PC-9 (cell line): ENCODE measurements at regions not wholly inside any gene's neighbourhood (a gene's known extent, or its start where the extent isn't known, plus 50 kb on each side); places are given as distances from the start of the nearest gene placed in this dataset.

Experiments used
- BruUV-seq: library from RNA; stranded (reverse); fragments of 400-500 nt; replicated peaks from 2 replicates; lab custom pipeline; 2021; lab: Mats Ljungman, UMichigan
- CTCF ChIA-PET: fragments of 300-600 bp; sonication (Branson Sonifier 250); formaldehyde crosslinking; loops from one replicate; lab custom pipeline; 2022; ENCODE audit warnings: antibody characterized with exemption; lab: Charles Lee
- POLR2A ChIA-PET: fragments of 300-600 bp; sonication (Branson Sonifier 250); formaldehyde crosslinking; loops from one replicate; lab custom pipeline; 2022; ENCODE audit warnings: antibody characterized with exemption; ENCODE audit not compliant: unreplicated experiment; lab: Charles Lee
- DNase-seq, 2 experiments: peaks; one replicate each; pipeline versions ENCODE4 v3.0.0 to v3.0.0-alpha.2; 2015 to 2022; ENCODE audit warnings: mixed read lengths in 1 of 2
- H2AFZ ChIP-seq: fragments of 200-600 bp; sonication (generic); 2 replicates; pipeline ENCODE4 v1.8.1; 2017; ENCODE audit warnings: antibody characterized with exemption
- H3F3A ChIP-seq: fragments of 200-600 bp; sonication (generic); 2 replicates; pipeline ENCODE4 v1.8.1; 2017; ENCODE audit warnings: antibody characterized with exemption, mild to moderate bottlenecking, low read depth; ENCODE audit not compliant: insufficient read depth
- H3K27ac ChIP-seq: fragments of 200-600 bp; sonication (generic); 2 replicates; pipeline ENCODE4 v1.6.1; 2016; ENCODE audit warnings: mixed run types
- H3K27me3 ChIP-seq: fragments of 200-600 bp; sonication (generic); 2 replicates; pipeline ENCODE4 v1.6.1; 2016; ENCODE audit warnings: low read depth, mixed run types; ENCODE audit not compliant: insufficient read depth
- H3K36me3 ChIP-seq: fragments of 200-600 bp; sonication (generic); 2 replicates; pipeline ENCODE4 v1.6.1; 2016; ENCODE audit warnings: low read depth, mixed run types
- H3K4me1 ChIP-seq: fragments of 200-600 bp; sonication (generic); replicated peaks from 2 replicates; pipeline ENCODE4 v1.6.1; 2016; ENCODE audit warnings: mixed run types; ENCODE audit not compliant: insufficient read depth
- H3K4me2 ChIP-seq: fragments of 200-600 bp; sonication (generic); 2 replicates; pipeline ENCODE4 v1.6.1; 2017; ENCODE audit warnings: mixed run types
- H3K4me3 ChIP-seq: fragments of 200-600 bp; sonication (generic); 2 replicates; pipeline ENCODE4 v1.6.1; 2016; ENCODE audit warnings: mixed run types
- H3K79me2 ChIP-seq: fragments of 200-600 bp; sonication (generic); 2 replicates; pipeline ENCODE4 v1.6.1; 2017; ENCODE audit warnings: low read depth, mixed run types
- H3K9me2 ChIP-seq: fragments of 200-600 bp; sonication (generic); 2 replicates; pipeline ENCODE4 v1.8.1; 2017; ENCODE audit warnings: mild to moderate bottlenecking; ENCODE audit not compliant: insufficient read depth
- H3K9me3 ChIP-seq: fragments of 200-600 bp; sonication (generic); 2 replicates; pipeline ENCODE4 v1.8.1; 2016; ENCODE audit warnings: low read depth; ENCODE audit not compliant: insufficient read depth
- H4K20me1 ChIP-seq: fragments of 200-600 bp; sonication (generic); 2 replicates; pipeline ENCODE4 v1.8.1; 2017; ENCODE audit not compliant: insufficient read depth
- EZH2 ChIP-seq: fragments of 200-600 bp; sonication (generic); IDR thresholded peaks from 2 replicates; pipeline ENCODE4 v1.8.0; 2017; ENCODE audit warnings: antibody characterized with exemption, low read depth
- intact Hi-C: fragments of 100-400 bp; cut with micrococcal nuclease; formaldehyde crosslinking; loops from one replicate; pipeline ENCODE4 v1.10.0; 2022; ENCODE audit not compliant: unreplicated experiment
- TF ChIP-seq, protein P1 (sequence below): fragments of 200-600 bp; sonication (generic); conservative IDR thresholded peaks from 2 replicates; pipeline ENCODE4 v1.6.1; 2017; ENCODE audit warnings: mixed run types, antibody characterized with exemption, mild to moderate bottlenecking, moderate library complexity

DNA sequence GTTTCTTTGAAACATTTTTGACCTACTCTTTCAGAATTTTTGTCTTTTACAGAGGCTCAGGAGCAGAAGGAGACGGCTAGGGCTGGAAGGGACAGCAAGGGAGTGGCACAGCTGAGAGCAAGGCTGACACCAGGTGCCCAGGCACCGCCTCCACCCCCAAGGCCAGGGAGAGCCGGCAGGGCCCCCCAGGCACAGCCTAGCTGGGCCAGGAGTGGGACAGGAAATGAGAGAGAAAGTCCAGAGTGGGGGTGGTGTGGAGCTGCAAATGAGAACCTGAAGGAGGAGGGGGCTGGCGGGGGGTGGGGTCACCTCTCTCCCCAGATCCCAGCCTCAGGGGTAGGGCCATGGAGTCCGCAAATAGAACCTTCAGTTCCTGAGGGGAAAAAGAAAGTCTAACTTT lies 236.7 kb downstream of the CDC5L start:
- H3K4me1 ChIP-seq, result no peaks in the 10 kb centered on the region
- H3K9me3 ChIP-seq, result no peaks in the 10 kb centered on the region
- TF ChIP-seq, protein P1, sequence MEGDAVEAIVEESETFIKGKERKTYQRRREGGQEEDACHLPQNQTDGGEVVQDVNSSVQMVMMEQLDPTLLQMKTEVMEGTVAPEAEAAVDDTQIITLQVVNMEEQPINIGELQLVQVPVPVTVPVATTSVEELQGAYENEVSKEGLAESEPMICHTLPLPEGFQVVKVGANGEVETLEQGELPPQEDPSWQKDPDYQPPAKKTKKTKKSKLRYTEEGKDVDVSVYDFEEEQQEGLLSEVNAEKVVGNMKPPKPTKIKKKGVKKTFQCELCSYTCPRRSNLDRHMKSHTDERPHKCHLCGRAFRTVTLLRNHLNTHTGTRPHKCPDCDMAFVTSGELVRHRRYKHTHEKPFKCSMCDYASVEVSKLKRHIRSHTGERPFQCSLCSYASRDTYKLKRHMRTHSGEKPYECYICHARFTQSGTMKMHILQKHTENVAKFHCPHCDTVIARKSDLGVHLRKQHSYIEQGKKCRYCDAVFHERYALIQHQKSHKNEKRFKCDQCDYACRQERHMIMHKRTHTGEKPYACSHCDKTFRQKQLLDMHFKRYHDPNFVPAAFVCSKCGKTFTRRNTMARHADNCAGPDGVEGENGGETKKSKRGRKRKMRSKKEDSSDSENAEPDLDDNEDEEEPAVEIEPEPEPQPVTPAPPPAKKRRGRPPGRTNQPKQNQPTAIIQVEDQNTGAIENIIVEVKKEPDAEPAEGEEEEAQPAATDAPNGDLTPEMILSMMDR, result no peak
- no peak for TF ChIP-seq EZH2
- ChIA-PET POLR2A (no interaction called here), CTCF (no interaction called here)
- no TSS peak for BruUV-seq
- no peak overlapping the region for H3K4me2 ChIP-seq
- no peaks in the 10 kb centered on the region for H3K36me3 ChIP-seq
- H3K9me2 ChIP-seq, result no peaks in the 10 kb centered on the region
- DNase-seq, result no peak
- no peaks in the 10 kb centered on the region for H3F3A ChIP-seq
- intact Hi-C loops, result no loop called here
- H4K20me1 ChIP-seq, result no peaks in the 10 kb centered on the region
- H2AFZ ChIP-seq, result no peak overlapping the region
- H3K79me2 ChIP-seq, result no peaks in the 10 kb centered on the region
- no peak overlapping the region for H3K4me3 ChIP-seq
- H3K27me3 ChIP-seq, result 0 out of 2 replicates have a peak, but pooled peaks cover 3% of the 10 kb centered on the region
- no peak overlapping the region for H3K27ac ChIP-seq

DNA sequence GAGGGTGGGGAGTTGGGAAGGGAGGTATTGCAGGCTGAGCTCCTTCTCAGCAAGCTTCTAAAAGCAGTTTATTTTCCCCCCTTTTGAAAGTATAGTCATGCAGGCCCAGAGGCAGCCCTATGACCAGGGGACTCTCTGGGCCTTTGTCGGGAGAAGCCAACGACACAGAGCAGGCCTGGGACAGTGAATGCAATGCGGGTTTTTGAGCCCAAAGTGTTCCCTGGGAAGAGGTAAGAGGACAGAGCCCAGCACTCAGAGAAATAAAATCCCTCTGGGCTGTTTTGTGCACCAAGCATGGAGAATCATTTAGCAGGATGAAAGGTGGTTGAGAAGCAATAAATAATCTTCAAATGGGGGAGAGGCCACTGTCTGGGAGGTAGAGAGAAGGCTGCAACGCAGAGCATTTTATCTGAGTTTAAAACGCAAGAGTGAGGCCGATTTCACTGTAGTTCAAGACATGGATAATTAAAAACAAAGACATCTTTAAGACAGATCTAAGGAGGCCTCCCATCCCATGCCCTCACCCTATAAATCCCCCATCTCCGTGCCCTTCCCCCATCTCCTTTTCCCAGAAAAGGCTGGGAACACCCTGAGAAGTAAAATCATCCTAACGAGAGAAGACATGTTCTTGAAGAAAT lies 237.5 kb downstream of the CDC5L start:
- Histone ChIP-seq H3F3A (no peaks in the 10 kb centered on the region), H3K9me2 (no peaks in the 10 kb centered on the region), H2AFZ (no peak overlapping the region), H3K27me3 (0 out of 2 replicates have a peak, but pooled peaks cover 3% of the 10 kb centered on the region), H3K36me3 (no peaks in the 10 kb centered on the region), H3K27ac (no peak overlapping the region), H3K4me2 (no peak overlapping the region), H3K4me3 (no peak overlapping the region), H4K20me1 (no peaks in the 10 kb centered on the region), H3K79me2 (no peaks in the 10 kb centered on the region), H3K4me1 (no peaks in the 10 kb centered on the region), H3K9me3 (no peaks in the 10 kb centered on the region)
- no peak for DNase-seq
- BruUV-seq, result no TSS peak
- intact Hi-C loops, result no loop called here
- TF ChIP-seq, protein P1, result no peak
- no peak for TF ChIP-seq EZH2
- ChIA-PET POLR2A (no interaction called here), CTCF (no interaction called here)

DNA sequence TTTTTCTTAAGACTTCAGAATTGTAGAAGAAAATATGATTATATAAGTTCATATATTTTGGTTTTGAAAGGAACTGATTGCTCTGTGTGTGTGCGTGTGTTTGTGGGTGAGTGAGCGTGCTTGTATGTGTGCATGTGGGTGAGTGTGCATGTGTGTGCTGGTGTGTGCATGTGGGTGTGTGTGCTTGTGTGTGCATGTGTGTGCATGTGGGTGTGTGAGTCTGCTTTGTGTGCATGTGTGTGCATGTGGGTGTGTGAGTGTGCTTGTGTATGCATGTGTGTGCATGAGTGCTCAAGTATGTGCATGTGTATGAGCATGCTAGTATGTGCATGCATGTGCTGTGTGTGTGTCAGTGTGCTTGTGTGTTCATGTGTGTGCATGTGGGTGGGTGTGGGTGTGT lies 238.5 kb downstream of the CDC5L start:
- H3K9me2 ChIP-seq, result no peaks in the 10 kb centered on the region
- H3F3A ChIP-seq, result no peaks in the 10 kb centered on the region
- no peak overlapping the region for H3K4me3 ChIP-seq
- intact Hi-C loops, result no loop called here
- TF ChIP-seq, protein P1, result no peak
- ChIA-PET POLR2A (no interaction called here), CTCF (no interaction called here)
- H3K4me1 ChIP-seq, result no peaks in the 10 kb centered on the region
- no peaks in the 10 kb centered on the region for H3K36me3 ChIP-seq
- no peaks in the 10 kb centered on the region for H3K9me3 ChIP-seq
- no peaks in the 10 kb centered on the region for H3K79me2 ChIP-seq
- no peaks in the 10 kb centered on the region for H4K20me1 ChIP-seq
- no peaks in the 10 kb centered on the region for H3K27me3 ChIP-seq
- no peak overlapping the region for H3K27ac ChIP-seq
- H2AFZ ChIP-seq, result no peak overlapping the region
- H3K4me2 ChIP-seq, result no peak overlapping the region
- no TSS peak for BruUV-seq
- DNase-seq, result no peak
